GM21717 (cell line): ENCODE measurements at regions not wholly inside any gene's neighbourhood (a gene's known extent, or its start where the extent isn't known, plus 50 kb on each side); places are given as distances from the start of the nearest gene placed in this dataset.
A peak's percentile ranks its signal among the peaks of the same experiment; 100 is the strongest.
"Not testable (repeated sequence)": the region's sequence is repeated elsewhere in the genome, so short reads cannot be mapped to it uniquely, and the experiment has no call there.

Experiments used
- ATAC-seq: cut with Tn5 transposase; IDR thresholded peaks from one replicate; pipeline ENCODE4 v1.9.1; 2021; ENCODE audit warnings: mild to moderate bottlenecking, moderate library complexity; ENCODE audit not compliant: unreplicated experiment

DNA sequence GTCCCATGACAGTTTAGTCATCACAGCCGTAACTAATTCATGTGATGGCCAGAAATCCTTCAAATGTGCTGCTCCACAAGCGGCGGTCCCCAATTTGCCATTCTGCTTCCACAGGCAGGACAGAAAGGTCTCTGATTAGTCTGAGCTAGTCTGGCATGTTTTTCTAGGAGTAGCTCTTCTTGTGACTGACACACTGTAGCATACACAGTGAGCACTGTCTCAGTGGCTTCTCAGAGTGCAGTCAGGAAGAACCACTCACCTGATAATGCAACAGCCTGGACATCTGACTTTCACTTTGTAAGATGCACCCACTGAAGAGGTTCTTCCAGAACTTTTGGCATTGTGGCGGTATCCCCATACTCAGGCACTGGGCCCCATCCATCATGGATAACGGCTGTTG is 1266.2 kb downstream of the TMEM121 start:
- no peak for ATAC-seq

DNA sequence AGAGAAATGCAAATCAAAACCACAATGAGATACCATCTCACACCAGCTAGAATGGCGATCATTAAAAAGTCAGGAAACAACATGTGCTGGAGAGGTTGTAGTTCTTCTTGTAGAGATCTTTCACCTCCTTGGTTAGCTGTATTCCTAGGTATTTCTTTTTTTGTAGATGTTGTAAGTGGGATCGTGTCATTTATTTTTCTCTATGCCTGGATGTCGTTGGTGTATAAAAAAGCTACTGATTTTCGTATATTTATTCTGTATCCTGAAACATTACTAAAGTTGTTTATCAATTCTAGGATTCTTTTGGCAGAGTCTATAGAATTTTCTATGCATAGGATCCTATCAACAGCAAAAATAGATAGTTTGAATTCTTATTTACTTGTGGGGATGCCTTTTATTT is 1271.8 kb downstream of the TMEM121 start:
- ATAC-seq, result not testable (repeated sequence)

GRCh38 chr14:106802413-106803364 is 1276.3 kb downstream of the TMEM121 start:
- ATAC-seq, result no peak

DNA sequence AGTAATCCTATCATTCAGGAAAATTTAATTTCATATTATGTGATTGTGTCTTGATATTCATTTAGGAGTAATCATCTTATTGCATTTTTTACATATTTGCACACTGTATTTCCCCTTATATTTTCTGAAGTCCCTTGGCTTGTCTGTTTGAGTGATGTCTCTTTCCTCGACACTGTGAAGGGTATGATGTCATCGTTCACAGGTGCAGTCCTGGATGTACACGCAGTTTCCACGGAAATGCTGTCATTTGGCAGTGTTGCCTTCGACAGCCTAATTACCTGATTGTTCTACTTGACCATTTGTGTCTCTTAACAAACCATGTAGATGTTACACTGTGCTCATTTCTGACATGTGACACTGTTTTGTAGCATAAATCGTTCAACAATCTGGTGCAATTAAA is 1277.0 kb downstream of the TMEM121 start:
- no peak for ATAC-seq

DNA sequence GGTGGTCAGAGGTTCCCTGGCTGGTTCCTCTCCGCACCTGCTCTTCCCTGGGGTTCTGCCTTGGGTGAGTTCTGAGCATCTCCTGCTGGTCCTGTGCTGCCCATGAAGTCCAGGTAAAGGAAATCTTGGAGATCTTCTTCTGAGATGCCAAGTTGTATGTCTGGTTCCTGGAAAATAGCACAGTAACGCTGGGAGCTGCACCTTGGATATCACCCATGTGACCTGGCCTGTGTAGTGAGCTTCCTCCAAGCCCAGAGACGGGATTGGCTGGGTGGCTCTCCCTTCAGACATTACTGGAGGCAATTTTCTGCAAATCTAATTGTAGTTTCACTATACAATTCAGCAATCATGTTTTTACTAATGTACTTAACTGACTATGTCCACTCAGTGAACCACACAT is 1281.1 kb downstream of the TMEM121 start:
- no peak for ATAC-seq

GRCh38 chr14:106808458-106808857 is 1282.1 kb downstream of the TMEM121 start:
- no peak for ATAC-seq

DNA sequence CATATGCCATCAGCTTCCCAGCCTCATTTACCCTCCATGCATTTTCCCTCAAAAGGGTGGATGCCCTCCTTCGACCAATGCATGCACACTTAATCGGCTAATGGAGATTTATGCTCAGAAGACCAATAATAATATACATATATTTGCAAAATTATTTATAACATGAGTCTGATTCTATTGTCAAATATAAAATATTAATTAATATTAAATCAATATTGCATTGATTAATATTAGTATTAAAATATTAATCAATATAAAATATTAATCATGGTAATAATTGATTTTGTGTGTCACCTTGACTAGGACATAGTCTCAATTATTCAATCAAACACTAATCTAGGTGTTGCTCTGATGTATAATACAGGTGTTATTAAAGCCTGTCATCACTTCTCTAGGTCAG is 1282.5 kb downstream of the TMEM121 start:
- ATAC-seq, result no peak

DNA sequence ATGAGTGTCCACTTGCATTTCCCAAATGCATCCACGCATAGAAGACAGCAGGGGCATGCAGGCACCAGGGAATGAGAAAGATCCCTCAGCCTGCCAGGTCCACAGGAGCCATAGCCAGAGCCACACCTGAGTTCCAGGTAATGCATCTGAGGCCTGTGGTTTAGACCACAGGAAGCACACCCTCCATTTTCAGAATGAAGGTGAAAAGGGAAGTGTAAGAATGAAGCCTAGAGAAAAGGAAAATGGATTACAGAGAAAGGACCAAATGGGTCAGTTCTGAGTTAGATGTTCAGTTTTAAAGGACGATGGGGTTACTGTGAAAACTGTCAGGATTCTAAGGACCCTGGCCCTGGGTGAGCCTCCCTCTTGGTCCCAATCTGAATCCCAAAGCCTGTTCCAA is 1283.2 kb downstream of the TMEM121 start:
- no peak for ATAC-seq

DNA sequence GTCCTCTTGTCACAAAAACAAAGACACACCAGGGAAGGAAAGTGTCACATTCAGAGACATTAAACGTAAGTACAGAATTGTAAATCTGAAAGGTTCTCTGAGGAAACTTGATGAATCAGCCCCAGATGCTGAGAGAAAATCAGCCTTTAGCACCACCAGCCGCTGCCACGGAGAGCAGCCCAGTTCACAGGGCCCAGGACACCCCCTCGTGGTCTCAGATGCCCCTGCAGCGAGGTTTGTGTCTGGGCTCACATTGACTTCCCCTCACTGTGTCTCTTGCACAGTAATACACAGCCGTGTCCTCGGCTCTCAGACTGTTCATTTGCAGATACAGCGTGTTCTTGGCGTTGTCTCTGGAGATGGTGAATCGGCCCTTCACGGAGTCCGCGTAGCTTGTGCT is 1283.8 kb downstream of the TMEM121 start:
- ATAC-seq, result not testable (repeated sequence)

GRCh38 chr14:106811162-106811561 is 1284.8 kb downstream of the TMEM121 start:
- ATAC-seq, result no peak

DNA sequence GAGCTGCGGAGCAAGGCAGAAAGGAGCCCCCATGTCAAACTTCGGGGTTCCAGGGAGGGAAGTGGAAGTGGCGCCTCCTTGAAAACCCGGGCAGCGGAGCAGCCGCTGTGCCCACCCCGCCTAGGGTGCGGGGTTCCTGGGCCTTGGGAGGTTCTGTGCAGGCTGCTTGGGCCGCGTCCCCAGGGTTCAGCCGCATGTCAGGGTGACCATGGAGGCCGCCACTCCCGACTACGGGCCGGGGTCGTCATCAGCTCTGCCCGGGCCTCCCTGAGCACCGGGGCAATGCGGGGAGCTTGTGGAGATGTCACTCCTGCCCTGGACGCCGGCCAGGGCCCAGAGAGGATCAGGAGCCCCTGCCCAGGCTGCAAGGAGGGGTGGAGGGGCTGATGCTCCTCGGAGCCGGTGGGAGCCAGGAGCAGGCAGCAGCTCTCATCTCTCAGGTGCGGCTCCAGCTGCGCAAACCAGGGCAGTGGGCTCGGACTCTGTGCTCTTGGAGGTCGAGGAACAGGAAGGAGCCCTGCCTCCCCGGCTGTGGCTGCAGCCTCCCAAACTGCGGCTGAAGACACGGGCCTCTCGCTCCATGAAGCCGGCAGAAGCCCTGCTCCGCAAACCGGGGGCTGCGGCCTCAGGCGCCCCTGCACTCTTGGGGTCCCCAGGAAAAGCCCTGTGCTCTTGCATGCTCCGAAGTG is 1286.5 kb downstream of the TMEM121 start:
- ATAC-seq, result no peak

DNA sequence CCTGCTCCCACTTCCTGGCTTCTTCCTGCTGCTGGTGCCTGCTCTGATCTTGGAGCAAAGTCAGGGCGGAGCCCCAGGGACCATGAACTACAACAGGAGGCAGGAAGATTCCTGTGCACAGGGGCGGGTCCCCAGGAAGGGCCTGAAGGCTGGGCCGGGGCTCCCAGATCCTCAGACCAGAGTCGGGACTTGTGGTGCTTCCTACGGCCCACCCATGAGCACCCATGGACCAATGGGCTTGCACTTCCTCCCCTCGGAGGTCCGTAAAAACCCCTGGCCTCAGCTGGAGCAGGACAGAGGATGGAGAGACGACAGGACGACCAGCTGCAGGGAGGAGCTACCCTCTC is 1287.1 kb downstream of the TMEM121 start:
- ATAC-seq, result no peak

- ATAC-seq, result no peak
These were observed 1293.7 kb downstream of the TMEM121 start for GRCh38 chr14:106820119-106820518.

GRCh38 chr14:106821119-106821518 is 1294.7 kb downstream of the TMEM121 start:
- ATAC-seq, result no peak

GRCh38 chr14:106822905-106823304 is 1296.5 kb downstream of the TMEM121 start:
- no peak for ATAC-seq

DNA sequence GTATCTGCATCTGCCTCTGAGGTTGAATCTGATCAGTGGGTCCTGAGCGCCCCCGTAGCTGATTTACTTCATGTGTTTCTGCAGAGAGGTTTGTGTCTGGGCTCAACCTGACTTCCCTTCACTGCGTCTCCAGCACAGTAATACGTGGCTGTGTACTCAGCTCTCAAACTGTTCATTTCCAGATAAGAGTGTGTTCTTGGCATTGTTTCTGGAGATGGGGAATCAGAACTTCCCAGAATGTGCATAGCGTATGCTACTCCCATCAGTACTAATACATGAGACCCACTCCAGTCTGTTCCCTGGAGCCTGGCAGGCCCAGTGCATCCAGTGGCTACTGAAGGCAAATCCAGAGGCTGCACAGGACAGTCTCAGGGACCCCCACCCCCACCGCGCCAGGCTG is 1297.2 kb downstream of the TMEM121 start:
- no peak for ATAC-seq

- no peak for ATAC-seq
These were observed 1300.5 kb downstream of the TMEM121 start for GRCh38 chr14:106826833-106827369.

GRCh38 chr14:106831322-106831720 is 1304.9 kb downstream of the TMEM121 start:
- ATAC-seq, result peak; percentile 66

DNA sequence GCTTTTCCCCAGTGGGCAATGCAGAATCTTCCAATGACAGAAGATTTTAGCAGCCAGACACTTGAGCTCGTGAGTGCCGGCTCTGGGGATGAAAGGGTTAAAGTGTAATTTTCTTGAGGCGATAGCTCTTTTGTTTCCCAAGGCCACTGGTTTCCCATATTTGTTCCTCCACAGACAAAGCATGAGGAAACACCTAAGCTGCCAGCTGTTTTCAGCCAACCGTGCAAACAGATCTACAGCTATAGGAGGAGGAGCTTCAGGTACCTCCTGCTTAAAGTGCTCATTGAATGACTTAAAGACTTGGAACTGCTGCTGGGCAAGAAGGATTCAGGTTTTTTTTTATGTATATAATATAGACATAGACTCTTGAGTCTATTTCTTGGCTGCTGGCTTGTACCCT is 1311.5 kb downstream of the TMEM121 start:
- no peak for ATAC-seq

DNA sequence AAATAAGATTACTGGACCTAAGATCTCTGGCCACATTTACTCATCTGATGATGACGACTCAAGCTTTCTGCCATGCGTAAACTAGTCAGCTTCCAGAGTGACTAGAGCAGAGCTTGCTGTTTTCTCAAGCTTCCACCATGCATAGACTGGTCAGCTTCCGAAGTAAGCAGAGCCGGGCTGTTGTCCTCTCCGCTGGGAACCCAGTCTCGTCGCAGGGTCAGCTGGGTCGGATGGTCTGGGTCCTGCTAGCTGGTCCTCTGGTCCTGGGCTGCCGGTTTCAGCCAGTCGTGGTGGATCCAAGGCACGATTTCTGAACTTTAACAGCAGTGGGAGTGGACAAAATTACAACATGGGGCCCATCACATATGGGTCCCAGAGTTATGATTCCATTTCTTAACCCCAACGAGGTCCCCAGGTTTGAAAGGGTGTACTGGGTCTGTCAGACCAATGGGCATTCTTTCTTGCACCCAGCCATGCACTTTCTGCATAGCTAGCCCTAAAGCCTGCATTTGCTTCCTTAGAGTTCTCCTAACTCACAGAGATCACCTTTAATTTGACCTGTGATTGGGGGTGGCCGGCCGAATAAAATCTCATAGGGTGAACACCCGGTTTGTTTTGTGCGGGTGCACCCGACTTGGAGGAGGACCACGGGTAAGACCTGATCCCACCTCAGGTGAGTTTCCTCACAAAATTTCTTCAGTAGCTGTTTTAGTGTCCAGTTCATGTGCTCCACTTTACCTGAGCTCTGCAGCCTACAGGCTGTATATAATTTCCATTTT is 1312.8 kb downstream of the TMEM121 start:
- no peak for ATAC-seq

GRCh38 chr14:106840258-106840657 is 1313.9 kb downstream of the TMEM121 start:
- ATAC-seq, result no peak
